ENCODE measurements at regions not wholly inside any gene's neighbourhood (a gene's known extent, or its start where the extent isn't known, plus 50 kb on each side); places are given as distances from the start of the nearest gene placed in this dataset.

GRCh38 chr12:115846516-115846915, 431.0 kb downstream of the MED13L start:
- TF ChIP-seq CTCF (IDR thresholded peaks at IDR 0.05; ENCODE audit: low read depth, low read length, missing input control) (no peak), YY1 (IDR thresholded peaks at IDR 0.05) (no peak), ATF3 (IDR thresholded peaks at IDR 0.05) (no peak), REST (IDR thresholded peaks at IDR 0.05) (no peak), EGR1 (IDR thresholded peaks at IDR 0.05; ENCODE audit: low read depth in 2 of 2) (no peak), MAX (IDR thresholded peaks at IDR 0.05) (no peak), GABPA (IDR thresholded peaks at IDR 0.05 in 1 of 2, conservative IDR thresholded peaks at IDR 0.05 in 1 of 2) (no peak), TAF1 (conservative IDR thresholded peaks at IDR 0.05) (no peak), HNF4G (IDR thresholded peaks at IDR 0.05) (no peak), NR2F2 (IDR thresholded peaks at IDR 0.05) (no peak)

All from liver (tissue), 3 donors.